GM06990 (cell line): ENCODE measurements at regions not wholly inside any gene's neighbourhood (a gene's known extent, or its start where the extent isn't known, plus 50 kb on each side); places are given as distances from the start of the nearest gene placed in this dataset.

Source experiments
- DNase-seq: peaks from one replicate; pipeline ENCODE4 v3.0.0-alpha.2; 2011; ENCODE audit not compliant: insufficient read length; ENCODE audit errors: extremely low read depth
- H3K27me3 ChIP-seq: replicated peaks from 2 replicates; pipeline ENCODE4 v1.6.0; 2011; ENCODE audit warnings: low read length; ENCODE audit not compliant: control insufficient read depth, insufficient read depth
- H3K36me3 ChIP-seq: 2 replicates; pipeline ENCODE4 v1.5.1; 2011; ENCODE audit warnings: low read length; ENCODE audit not compliant: control insufficient read depth, insufficient read depth
- H3K4me3 ChIP-seq: replicated peaks from 2 replicates; pipeline ENCODE4 v1.5.1; 2011; ENCODE audit warnings: low read depth, mild to moderate bottlenecking, control low read depth, low read length
- CTCF ChIP-seq: IDR thresholded peaks from 2 replicates; pipeline ENCODE4 v1.5.1; 2011; ENCODE audit warnings: low read length, control low read depth, mild to moderate bottlenecking, inconsistent platforms; ENCODE audit not compliant: insufficient read depth, poor library complexity, severe bottlenecking

GRCh38 chr7:18151422-18151821 is 123.8 kb upstream of the PRPS1L1 start:
- no peak for DNase-seq
- no peak overlapping the region for H3K4me3 ChIP-seq
- H3K36me3 ChIP-seq: no peaks in the 10 kb centered on the region
- no peak for TF ChIP-seq CTCF
- no peaks in the 10 kb centered on the region; the same call in 1 of the 2 replicates for H3K27me3 ChIP-seq

- no peak overlapping the region for H3K4me3 ChIP-seq
Measured at GRCh38 chr7:18153183-18153748, 125.6 kb upstream of the PRPS1L1 start.

GRCh38 chr7:18154726-18155125 is 127.1 kb upstream of the PRPS1L1 start:
- Histone ChIP-seq H3K4me3 (no peak overlapping the region), H3K36me3 (no peaks in the 10 kb centered on the region), H3K27me3 (no peaks in the 10 kb centered on the region; the same call in 1 of the 2 replicates)
- no peak for TF ChIP-seq CTCF
- DNase-seq: no peak

More at GRCh38 chr7:18153183-18153748, 125.6 kb upstream of the PRPS1L1 start:
- no peak for TF ChIP-seq CTCF
- no peaks in the 10 kb centered on the region; the same call in 1 of the 2 replicates for H3K27me3 ChIP-seq
- no peaks in the 10 kb centered on the region for H3K36me3 ChIP-seq
- DNase-seq: no peak

GRCh38 chr7:18157233-18157632 is 129.6 kb upstream of the PRPS1L1 start:
- no peak for DNase-seq
- no peak for TF ChIP-seq CTCF
- Histone ChIP-seq H3K27me3 (no peaks in the 10 kb centered on the region; the same call in 1 of the 2 replicates), H3K36me3 (no peaks in the 10 kb centered on the region), H3K4me3 (no peak overlapping the region)

GRCh38 chr7:18162657-18163056 is 135.0 kb upstream of the PRPS1L1 start:
- H3K27me3 ChIP-seq: no peaks in the 10 kb centered on the region
- H3K4me3 ChIP-seq: no peak overlapping the region
- H3K36me3 ChIP-seq: no peaks in the 10 kb centered on the region
- no peak for DNase-seq
- TF ChIP-seq CTCF: no peak

GRCh38 chr7:18163091-18163490 is 135.4 kb upstream of the PRPS1L1 start:
- no peaks in the 10 kb centered on the region for H3K36me3 ChIP-seq
- no peak overlapping the region for H3K4me3 ChIP-seq
- no peak for DNase-seq
- H3K27me3 ChIP-seq: no peaks in the 10 kb centered on the region
- no peak for TF ChIP-seq CTCF
